HUES64 (cell line): ENCODE measurements at regions not wholly inside any gene's neighbourhood (a gene's known extent, or its start where the extent isn't known, plus 50 kb on each side); places are given as distances from the start of the nearest gene placed in this dataset.
"Not testable (repeated sequence)": the region's sequence is repeated elsewhere in the genome, so short reads cannot be mapped to it uniquely, and the experiment has no call there.

Experiments
- H3K27ac ChIP-seq: 2 replicates; pipeline ENCODE4 v1.7.0; 2013; ENCODE audit warnings: low read depth, low read length, inconsistent platforms
- H3K27me3 ChIP-seq: 2 replicates; pipeline ENCODE4 v1.6.1; 2013; ENCODE audit warnings: mild to moderate bottlenecking, low read length; ENCODE audit not compliant: insufficient read depth
- H3K36me3 ChIP-seq: 2 replicates; pipeline ENCODE4 v1.6.1; 2013; ENCODE audit warnings: mild to moderate bottlenecking, low read length; ENCODE audit not compliant: insufficient read depth
- H3K4me1 ChIP-seq: 2 replicates; pipeline ENCODE4 v1.6.1; 2013; ENCODE audit warnings: mild to moderate bottlenecking, low read length, moderate library complexity; ENCODE audit not compliant: insufficient read depth
- H3K4me3 ChIP-seq: 2 replicates; pipeline ENCODE4 v1.5.1; 2013; ENCODE audit warnings: mild to moderate bottlenecking, low read length, moderate library complexity
- H3K9ac ChIP-seq: 2 replicates; pipeline ENCODE4 v1.6.1; 2013; ENCODE audit warnings: mild to moderate bottlenecking, low read depth, low read length
- H3K9me3 ChIP-seq: 2 replicates; pipeline ENCODE4 v1.6.1; 2013; ENCODE audit warnings: low read depth, low read length; ENCODE audit not compliant: insufficient read depth
- WGBS: fragments of 150-250, 120-280 bp; methylation state at CpG from one replicate; pipeline ENCODE4 v1.1.7; 2013; ENCODE audit warnings: missing lambda C conversion rate; 5-methylcytosine and 5-hydroxymethylcytosine counted together

DNA sequence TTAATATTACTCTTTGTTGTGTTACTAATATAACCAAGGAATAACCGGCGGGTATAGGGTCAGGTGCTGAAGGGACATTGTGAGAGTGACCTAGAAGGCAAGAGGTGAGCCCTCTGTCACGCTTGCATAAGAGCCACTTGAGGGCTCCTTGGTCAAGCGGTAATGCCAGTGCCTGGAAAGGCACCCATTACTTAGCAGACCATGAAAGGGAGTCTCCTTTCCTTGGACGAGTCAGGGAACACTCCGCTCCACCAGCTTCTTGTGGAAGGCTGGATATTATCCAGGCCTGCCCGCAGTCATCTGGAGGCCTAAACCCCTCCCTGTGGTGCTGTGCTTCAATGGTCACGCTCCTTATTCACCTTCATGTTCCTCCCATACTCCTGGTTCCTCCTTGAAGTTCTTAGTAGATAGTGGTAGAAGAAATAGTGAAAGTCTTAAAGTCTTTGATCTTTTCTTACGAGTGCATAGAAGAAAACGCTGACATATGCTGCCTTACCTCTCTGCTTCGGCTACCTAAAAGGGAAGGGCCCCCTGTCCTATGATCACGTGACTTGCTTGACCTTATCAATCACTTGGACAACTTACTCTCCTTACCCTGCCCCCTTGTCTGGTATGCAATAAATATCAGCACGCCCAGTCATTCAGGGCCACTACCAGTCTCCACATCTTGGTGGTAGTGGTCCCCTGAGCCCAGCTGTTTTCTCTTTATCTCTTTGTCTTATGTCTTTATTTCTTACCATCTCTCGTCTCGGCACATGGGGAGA, 59.6 kb upstream of the DMRTB1 start:
- 95% methylated on average over 14 of the region's 15 CpGs for WGBS
- not testable (repeated sequence) for H3K27ac ChIP-seq, H3K9ac ChIP-seq, H3K27me3 ChIP-seq, H3K36me3 ChIP-seq, H3K4me3 ChIP-seq, H3K9me3 ChIP-seq
- peaks cover 30% of the 10 kb centered on the region for H3K4me1 ChIP-seq

DNA sequence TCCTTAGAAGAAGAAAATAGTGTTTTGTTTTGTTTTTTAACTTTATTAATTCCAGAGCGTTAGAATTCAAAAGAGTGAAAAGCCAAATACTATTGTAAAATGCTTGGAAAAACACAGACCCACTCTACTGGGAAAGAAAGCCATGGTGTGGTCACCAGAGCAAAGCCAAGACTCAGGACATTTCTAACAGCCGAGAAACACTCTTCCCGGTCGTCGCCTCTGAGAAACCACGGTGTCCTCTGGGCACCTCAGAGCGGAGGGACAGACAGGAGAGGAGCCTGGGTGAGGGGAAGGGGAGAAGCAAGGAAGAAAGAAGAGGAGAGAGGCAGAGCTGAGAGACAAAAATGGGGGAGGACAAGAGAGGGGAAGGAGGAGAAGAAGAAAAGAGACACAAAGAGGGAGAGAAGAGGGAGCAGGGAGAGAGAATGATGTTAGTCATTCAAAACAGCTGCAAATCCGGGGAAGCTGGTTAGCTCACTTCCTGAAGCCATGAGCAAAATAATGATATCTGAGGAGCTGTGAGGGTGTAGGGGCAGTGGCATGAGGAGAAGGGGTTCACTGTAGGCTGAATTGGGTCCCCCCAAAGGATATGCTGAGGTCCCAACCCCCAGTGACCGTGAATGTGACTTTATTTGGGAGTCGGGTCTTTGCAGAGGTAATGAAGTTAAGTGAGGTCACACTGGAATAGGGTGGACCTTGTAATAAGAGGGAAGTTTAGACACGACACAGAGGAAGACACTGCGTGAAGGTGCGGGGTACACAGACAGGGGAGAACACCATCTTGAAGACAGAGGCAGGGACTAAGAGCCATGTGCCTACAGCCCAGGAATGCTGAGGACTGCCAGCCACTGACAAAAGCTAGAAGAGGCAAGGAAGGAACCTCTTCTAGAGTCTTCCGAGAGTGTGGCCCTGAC, 58.2 kb upstream of the DMRTB1 start:
- H3K4me3 ChIP-seq = no peak overlapping the region

DNA sequence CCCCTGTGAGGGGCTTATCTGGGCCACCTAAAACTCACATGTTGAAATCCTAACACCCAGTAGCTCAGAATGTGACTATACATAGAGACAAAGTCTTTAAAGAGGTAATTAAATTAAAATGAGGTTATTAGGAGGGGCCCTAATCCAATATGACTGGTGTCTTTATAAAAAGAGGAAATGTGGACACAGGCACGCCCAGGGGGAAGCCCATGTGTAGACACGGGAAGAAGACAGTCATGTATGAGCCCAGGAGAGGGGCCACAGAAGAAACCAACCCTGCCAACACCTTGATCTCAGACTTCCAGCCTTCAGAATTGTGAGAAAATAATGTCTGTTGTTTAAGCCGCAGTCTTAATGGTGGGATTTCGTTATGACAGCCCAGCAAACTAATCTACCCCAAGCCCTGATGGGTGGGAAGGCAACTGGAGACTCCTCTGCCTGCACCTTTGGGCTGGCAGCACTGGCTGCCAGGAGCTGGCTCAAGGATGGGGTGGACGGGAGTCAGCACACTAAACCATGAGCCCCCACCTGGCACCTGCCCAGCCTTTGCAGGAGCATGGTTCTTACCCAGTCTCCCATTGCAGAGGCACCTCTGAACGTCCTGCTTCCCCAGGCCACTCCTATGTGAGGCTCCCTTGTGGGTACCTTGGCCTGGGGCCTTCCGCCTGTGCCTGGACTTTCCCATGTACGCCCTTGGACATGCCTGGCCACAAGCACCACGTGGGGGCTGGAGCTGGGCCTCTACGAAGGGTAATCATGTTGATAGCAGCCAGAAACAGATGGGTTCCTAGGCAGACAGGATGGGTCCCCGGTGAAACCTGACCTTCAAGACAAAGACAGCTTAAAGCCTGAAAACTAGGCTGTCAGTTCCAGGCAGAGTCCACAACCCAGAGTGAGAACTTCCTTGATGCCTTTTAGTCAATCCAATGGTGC, 57.1 kb upstream of the DMRTB1 start:
- 94% methylated on average over 10 of the region's 11 CpGs for WGBS
- no peaks in the 10 kb centered on the region for H3K36me3 ChIP-seq

More for the DNA sequence above, 58.2 kb upstream of the DMRTB1 start:
- Histone ChIP-seq H3K9ac (no peak overlapping the region), H3K9me3 (no peaks in the 10 kb centered on the region), H3K27me3 (no peaks in the 10 kb centered on the region), H3K36me3 (no peaks in the 10 kb centered on the region), H3K4me1 (peaks cover 25% of the 10 kb centered on the region), H3K27ac (no peak overlapping the region)
- WGBS = 92% methylated on average over 14 of the region's 14 CpGs

GRCh38 chr1:53402891-53403655, 56.1 kb upstream of the DMRTB1 start:
- H3K27me3 ChIP-seq = no peaks in the 10 kb centered on the region
- peaks cover 8% of the 10 kb centered on the region for H3K4me1 ChIP-seq
- no peak overlapping the region for H3K9ac ChIP-seq
- H3K36me3 ChIP-seq = no peaks in the 10 kb centered on the region
- WGBS = 91% methylated on average over 10 of the region's 10 CpGs
- H3K4me3 ChIP-seq = no peak overlapping the region
- H3K9me3 ChIP-seq = no peaks in the 10 kb centered on the region
- no peak overlapping the region for H3K27ac ChIP-seq

More for the DNA sequence above, 57.1 kb upstream of the DMRTB1 start:
- H3K27ac ChIP-seq = no peak overlapping the region
- H3K27me3 ChIP-seq = no peaks in the 10 kb centered on the region
- H3K9me3 ChIP-seq = no peaks in the 10 kb centered on the region
- peaks cover 15% of the 10 kb centered on the region for H3K4me1 ChIP-seq
- H3K9ac ChIP-seq = no peak overlapping the region
- no peak overlapping the region for H3K4me3 ChIP-seq

- Histone ChIP-seq H3K4me1 (peaks cover 3% of the 10 kb centered on the region; the same call in 1 of the 2 replicates), H3K9ac (no peak overlapping the region), H3K27ac (no peak overlapping the region), H3K4me3 (no peak overlapping the region), H3K36me3 (no peaks in the 10 kb centered on the region), H3K9me3 (no peaks in the 10 kb centered on the region), H3K27me3 (no peaks in the 10 kb centered on the region)
- WGBS = 94% methylated on average over 7 of the region's 7 CpGs
These were observed 53.5 kb upstream of the DMRTB1 start for GRCh38 chr1:53405737-53406136.

- Histone ChIP-seq H3K9me3 (no peaks in the 10 kb centered on the region), H3K27ac (no peak overlapping the region), H3K9ac (no peak overlapping the region), H3K27me3 (no peaks in the 10 kb centered on the region), H3K4me1 (peaks cover 3% of the 10 kb centered on the region; the same call in 1 of the 2 replicates), H3K36me3 (no peaks in the 10 kb centered on the region), H3K4me3 (no peak overlapping the region)
- 90% methylated on average over 4 of the region's 4 CpGs for WGBS
These were observed 52.5 kb upstream of the DMRTB1 start for GRCh38 chr1:53406551-53407235.

DNA sequence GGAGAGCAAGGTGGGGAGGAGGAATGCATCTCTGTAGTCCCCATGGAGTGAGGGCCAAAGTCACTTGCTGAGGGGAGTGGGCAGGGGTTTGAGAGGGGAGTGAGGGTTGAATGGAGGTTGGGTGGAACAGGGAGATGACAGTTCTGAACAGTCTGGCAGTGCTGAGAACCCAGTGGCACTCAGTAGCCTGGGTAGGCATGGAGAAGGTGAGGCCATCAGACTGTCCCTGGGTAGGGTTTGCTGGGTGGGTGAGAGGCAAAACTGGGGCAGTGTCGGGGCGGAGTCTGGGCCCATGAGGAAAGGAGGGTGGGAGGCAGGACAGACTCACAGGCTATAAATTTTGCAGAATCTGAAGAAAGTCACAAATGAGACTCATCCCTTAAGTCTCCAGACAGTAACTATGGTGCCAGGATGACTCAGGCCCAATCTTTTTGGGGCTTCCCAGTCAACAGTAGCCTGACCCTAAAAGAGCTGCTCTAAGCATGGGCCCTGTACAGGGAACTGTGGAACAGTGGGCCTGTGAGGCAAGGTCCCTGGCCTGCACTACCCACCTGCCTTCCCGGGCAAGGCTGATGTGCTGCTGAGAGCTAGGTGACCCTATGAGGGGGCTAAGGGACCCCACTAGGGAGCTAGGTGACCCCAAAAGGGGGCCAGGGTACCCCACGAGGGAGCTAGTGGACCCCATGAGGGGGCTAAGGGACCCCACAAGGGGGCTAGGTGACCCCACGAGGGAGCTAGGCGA, 51.0 kb upstream of the DMRTB1 start:
- no peaks in the 10 kb centered on the region for H3K9me3 ChIP-seq
- H3K36me3 ChIP-seq = no peaks in the 10 kb centered on the region
- 94% methylated on average over 6 of the region's 6 CpGs for WGBS
- peaks cover 4% of the 10 kb centered on the region; the same call in 1 of the 2 replicates for H3K4me1 ChIP-seq
- H3K27me3 ChIP-seq = no peaks in the 10 kb centered on the region
- no peak overlapping the region for H3K9ac ChIP-seq
- H3K27ac ChIP-seq = no peak overlapping the region
- no peak overlapping the region for H3K4me3 ChIP-seq

- H3K4me3 ChIP-seq = no peak overlapping the region
- H3K36me3 ChIP-seq = no peaks in the 10 kb centered on the region
- no peak overlapping the region for H3K9ac ChIP-seq
- no peak overlapping the region for H3K27ac ChIP-seq
- H3K27me3 ChIP-seq = no peaks in the 10 kb centered on the region
- WGBS = 95% methylated on average over 7 of the region's 7 CpGs
- H3K9me3 ChIP-seq = no peaks in the 10 kb centered on the region
- H3K4me1 ChIP-seq = peaks cover 7% of the 10 kb centered on the region; the same call in 1 of the 2 replicates
These were observed 50.5 kb upstream of the DMRTB1 start for GRCh38 chr1:53408755-53409129.

GRCh38 chr1:53409233-53409632, 50.0 kb upstream of the DMRTB1 start:
- Histone ChIP-seq H3K9ac (no peak overlapping the region), H3K27ac (no peak overlapping the region), H3K27me3 (no peaks in the 10 kb centered on the region), H3K36me3 (no peaks in the 10 kb centered on the region), H3K4me3 (no peak overlapping the region), H3K9me3 (no peaks in the 10 kb centered on the region), H3K4me1 (peaks cover 7% of the 10 kb centered on the region; the same call in 1 of the 2 replicates)
- 92% methylated on average over 7 of the region's 7 CpGs for WGBS
